HG02759 (cell line): ENCODE measurements at regions not wholly inside any gene's neighbourhood (a gene's known extent, or its start where the extent isn't known, plus 50 kb on each side); places are given as distances from the start of the nearest gene placed in this dataset.
"Not testable (repeated sequence)": the region's sequence is repeated elsewhere in the genome, so short reads cannot be mapped to it uniquely, and the experiment has no call there.

ENCODE experiments used
- ATAC-seq: cut with Tn5 transposase; IDR thresholded peaks from one replicate; pipeline ENCODE4 v1.9.1; 2021; ENCODE audit warnings: mild to moderate bottlenecking, moderate library complexity; ENCODE audit not compliant: unreplicated experiment

GRCh38 chr10:53441843-53442242 is 669.3 kb upstream of the MBL2 start:
- no peak for ATAC-seq

GRCh38 chr10:53440601-53441000 is 668.0 kb upstream of the MBL2 start:
- ATAC-seq, result no peak

- ATAC-seq, result not testable (repeated sequence)
These were observed 666.5 kb upstream of the MBL2 start for GRCh38 chr10:53439075-53439474.

GRCh38 chr10:53434413-53434812 is 661.8 kb upstream of the MBL2 start:
- no peak for ATAC-seq

GRCh38 chr10:53432035-53432434 is 659.5 kb upstream of the MBL2 start:
- no peak for ATAC-seq

GRCh38 chr10:53430974-53431373 is 658.4 kb upstream of the MBL2 start:
- ATAC-seq, result no peak

- ATAC-seq, result no peak
These were observed 657.7 kb upstream of the MBL2 start for GRCh38 chr10:53430127-53430891.

- no peak for ATAC-seq
These were observed 649.8 kb upstream of the MBL2 start for GRCh38 chr10:53422223-53422888.

- ATAC-seq, result no peak
These were observed 640.1 kb upstream of the MBL2 start for GRCh38 chr10:53412651-53413050.

GRCh38 chr10:53406532-53406931 is 633.9 kb upstream of the MBL2 start:
- no peak for ATAC-seq

- no peak for ATAC-seq
These were observed 631.1 kb upstream of the MBL2 start for GRCh38 chr10:53403688-53404087.

- no peak for ATAC-seq
These were observed 630.0 kb upstream of the MBL2 start for GRCh38 chr10:53402594-53402993.

GRCh38 chr10:53401536-53401935 is 629.0 kb upstream of the MBL2 start:
- no peak for ATAC-seq

- no peak for ATAC-seq
These were observed 624.3 kb upstream of the MBL2 start for GRCh38 chr10:53396876-53397275.

GRCh38 chr10:53395449-53395848 is 622.9 kb upstream of the MBL2 start:
- no peak for ATAC-seq

- no peak for ATAC-seq
These were observed 615.0 kb upstream of the MBL2 start for GRCh38 chr10:53387562-53387961.

- no peak for ATAC-seq
These were observed 610.0 kb upstream of the MBL2 start for GRCh38 chr10:53382543-53382942.

- no peak for ATAC-seq
These were observed 607.4 kb upstream of the MBL2 start for GRCh38 chr10:53379956-53380355.

GRCh38 chr10:53370347-53370746 is 597.8 kb upstream of the MBL2 start:
- no peak for ATAC-seq

GRCh38 chr10:53361936-53362335 is 589.4 kb upstream of the MBL2 start:
- ATAC-seq, result no peak

- no peak for ATAC-seq
These were observed 588.7 kb upstream of the MBL2 start for GRCh38 chr10:53361281-53361680.

GRCh38 chr10:53358978-53359377 is 586.4 kb upstream of the MBL2 start:
- not testable (repeated sequence) for ATAC-seq

- no peak for ATAC-seq
These were observed 586.0 kb upstream of the MBL2 start for GRCh38 chr10:53358536-53358935.
